Left colon (tissue), 2 donors: ENCODE measurements at regions not wholly inside any gene's neighbourhood (a gene's known extent, or its start where the extent isn't known, plus 50 kb on each side); places are given as distances from the start of the nearest gene placed in this dataset.
"Not testable (repeated sequence)": the region's sequence is repeated elsewhere in the genome, so short reads cannot be mapped to it uniquely, and the experiment has no call there.

ENCODE experiments used
- ATAC-seq: fragments of 200-7000 bp; cut with Tn5 transposase; one replicate; pipeline ENCODE4 v1.9.1; 2020; ENCODE audit warnings: mild to moderate bottlenecking, moderate library complexity
- DNase-seq, 2 donors: peaks; one replicate each; pipeline ENCODE4 v3.0.0-alpha.2; 2020
- intact Hi-C, 2 donors: fragments of 100-400 bp; cut with DNase I in 1 of 2; cut with micrococcal nuclease in 1 of 2; formaldehyde crosslinking; loops; one replicate each; pipeline versions ENCODE4 v1.11.2 to v1.14.0; 2022; cut with DNase I, micrococcal nuclease
- donor health status: DM: no; HTN: no; CAD: no.
- donor health status: DM: yes; HTN: yes; CAD: no.

- intact Hi-C loops, ATAC-seq, DNase-seq: not testable (repeated sequence)
Measured at GRCh38 chr19:28997866-28998265, 215.1 kb downstream of the UQCRFS1 start.

GRCh38 chr19:28990522-28990921, 222.4 kb downstream of the UQCRFS1 start:
- intact Hi-C loops: no loop called here
- ATAC-seq (no peak), DNase-seq (no peak)

- ATAC-seq (no peak), DNase-seq (no peak)
- intact Hi-C loops: no loop called here
Measured at GRCh38 chr19:28989739-28990138, 223.2 kb downstream of the UQCRFS1 start.

- ATAC-seq (no peak), DNase-seq (no peak)
- intact Hi-C loops: no loop called here
Measured at GRCh38 chr19:28988066-28988465, 224.9 kb downstream of the UQCRFS1 start.

GRCh38 chr19:28987177-28987576, 225.8 kb downstream of the UQCRFS1 start:
- no peak for DNase-seq
- intact Hi-C loops: no loop called here
- ATAC-seq: no peak

GRCh38 chr19:28985201-28985600, 227.8 kb downstream of the UQCRFS1 start:
- intact Hi-C loops: no loop called here
- no peak for DNase-seq
- no peak for ATAC-seq

GRCh38 chr19:28984315-28984714, 228.6 kb downstream of the UQCRFS1 start:
- intact Hi-C loops: no loop called here
- DNase-seq: no peak

GRCh38 chr19:28983430-28983829, 229.5 kb downstream of the UQCRFS1 start:
- no peak for DNase-seq
- intact Hi-C loops: no loop called here

More at GRCh38 chr19:28984315-28984714, 228.6 kb downstream of the UQCRFS1 start:
- no peak for ATAC-seq

GRCh38 chr19:28981994-28982393, 231.0 kb downstream of the UQCRFS1 start:
- DNase-seq (no peak), ATAC-seq (no peak)
- intact Hi-C loops: no loop called here

More at GRCh38 chr19:28983430-28983829, 229.5 kb downstream of the UQCRFS1 start:
- ATAC-seq: no peak

- intact Hi-C loops: no loop called here
- ATAC-seq (no peak), DNase-seq (no peak)
Measured at GRCh38 chr19:28981518-28981917, 231.4 kb downstream of the UQCRFS1 start.

- DNase-seq (no peak), ATAC-seq (no peak)
- intact Hi-C loops: no loop called here
Measured at GRCh38 chr19:28980236-28980868, 232.6 kb downstream of the UQCRFS1 start.

- ATAC-seq (no peak), DNase-seq (no peak)
- intact Hi-C loops: no loop called here
Measured at GRCh38 chr19:28977826-28978225, 235.1 kb downstream of the UQCRFS1 start.

- DNase-seq (no peak), ATAC-seq (no peak)
- intact Hi-C loops: no loop called here
Measured at GRCh38 chr19:28972058-28972852, 240.7 kb downstream of the UQCRFS1 start.

- DNase-seq (no peak), ATAC-seq (no peak)
- intact Hi-C loops: no loop called here
Measured at GRCh38 chr19:28971513-28971912, 241.4 kb downstream of the UQCRFS1 start.

- intact Hi-C loops: no loop called here
- no peak for ATAC-seq
- DNase-seq: no peak
Measured at GRCh38 chr19:28971049-28971448, 241.9 kb downstream of the UQCRFS1 start.

- intact Hi-C loops: no loop called here
- DNase-seq (no peak), ATAC-seq (no peak)
Measured at GRCh38 chr19:28968721-28969120, 244.2 kb downstream of the UQCRFS1 start.

GRCh38 chr19:28966737-28967399, 246.1 kb downstream of the UQCRFS1 start:
- intact Hi-C loops: no loop called here
- DNase-seq (no peak), ATAC-seq (no peak)

- DNase-seq (no peak), ATAC-seq (no peak)
- intact Hi-C loops: no loop called here
Measured at GRCh38 chr19:28964500-28964899, 248.5 kb downstream of the UQCRFS1 start.

- DNase-seq: no peak
- no peak for ATAC-seq
- intact Hi-C loops: no loop called here
Measured at GRCh38 chr19:28963486-28964250, 249.3 kb downstream of the UQCRFS1 start.
